H9 (cell line): ENCODE measurements at regions not wholly inside any gene's neighbourhood (a gene's known extent, or its start where the extent isn't known, plus 50 kb on each side); places are given as distances from the start of the nearest gene placed in this dataset.

ENCODE experiments used
- DNase-seq: peaks from one replicate; pipeline ENCODE4 v3.0.0-alpha.2; 2017
- H2AFZ ChIP-seq: one replicate; pipeline ENCODE4 v1.6.1; 2013; ENCODE audit warnings: mild to moderate bottlenecking, low read length, control low read depth, moderate library complexity
- H2AK5ac ChIP-seq: 2 replicates; pipeline ENCODE4 v1.6.1; 2013; ENCODE audit warnings: low read length, control low read depth, mixed read lengths; ENCODE audit not compliant: insufficient read length
- H2BK120ac ChIP-seq: one replicate; pipeline ENCODE4 v1.6.1; 2013; ENCODE audit warnings: low read depth, mild to moderate bottlenecking, low read length, control low read depth, inconsistent platforms; ENCODE audit not compliant: poor library complexity, severe bottlenecking
- H2BK12ac ChIP-seq: 2 replicates; pipeline ENCODE4 v1.6.1; 2013; ENCODE audit warnings: low read length, control low read depth, mixed read lengths, low read depth; ENCODE audit not compliant: insufficient read length
- H2BK15ac ChIP-seq: 2 replicates; pipeline ENCODE4 v1.6.1; 2013; ENCODE audit warnings: low read depth, low read length, control low read depth
- H2BK20ac ChIP-seq: one replicate; pipeline ENCODE4 v1.6.1; 2013; ENCODE audit warnings: low read depth, mild to moderate bottlenecking, low read length, control low read depth, inconsistent platforms; ENCODE audit not compliant: poor library complexity, severe bottlenecking
- H2BK5ac ChIP-seq: 2 replicates; pipeline ENCODE4 v1.6.1; 2013; ENCODE audit warnings: low read length, control low read depth, mixed read lengths; ENCODE audit not compliant: insufficient read length
- H3K14ac ChIP-seq: 2 replicates; pipeline ENCODE4 v1.6.1; 2013; ENCODE audit warnings: low read length, control low read depth; ENCODE audit not compliant: insufficient read depth
- H3K18ac ChIP-seq: 2 replicates; pipeline ENCODE4 v1.6.1; 2013; ENCODE audit warnings: low read depth, mild to moderate bottlenecking, mixed read lengths, low read length, control low read depth; ENCODE audit not compliant: insufficient read length
- H3K23ac ChIP-seq: 2 replicates; pipeline ENCODE4 v1.6.1; 2013; ENCODE audit warnings: low read length, control low read depth, mixed read lengths, low read depth; ENCODE audit not compliant: insufficient read length
- H3K23me2 ChIP-seq: 2 replicates; pipeline ENCODE4 v1.6.1; 2013; ENCODE audit warnings: low read depth, mild to moderate bottlenecking, mixed read lengths, low read length, control low read depth; ENCODE audit not compliant: insufficient read length, poor library complexity, severe bottlenecking
- H3K27ac ChIP-seq: 2 replicates; pipeline ENCODE4 v1.5.1; 2013; ENCODE audit warnings: low read length, control low read depth, mixed read lengths, low read depth; ENCODE audit not compliant: insufficient read length
- H3K27me3 ChIP-seq: 2 replicates; pipeline ENCODE4 v1.6.1; 2013; ENCODE audit warnings: low read length, control low read depth, inconsistent platforms; ENCODE audit not compliant: insufficient read depth
- H3K4ac ChIP-seq: 2 replicates; pipeline ENCODE4 v1.6.1; 2013; ENCODE audit warnings: low read depth, mild to moderate bottlenecking, control low read depth, inconsistent platforms, low read length, moderate library complexity
- H3K4me1 ChIP-seq: 2 replicates; pipeline ENCODE4 v1.6.1; 2013; ENCODE audit warnings: low read length, control low read depth, inconsistent platforms; ENCODE audit not compliant: insufficient read depth
- H3K4me2 ChIP-seq: 2 replicates; pipeline ENCODE4 v1.6.1; 2013; ENCODE audit warnings: low read length, control low read depth, mixed read lengths; ENCODE audit not compliant: insufficient read length, insufficient read depth
- H3K56ac ChIP-seq: 2 replicates; pipeline ENCODE4 v1.6.1; 2013; ENCODE audit warnings: low read depth, mild to moderate bottlenecking, mixed read lengths, low read length, control low read depth; ENCODE audit not compliant: insufficient read length
- H3K79me1 ChIP-seq: 2 replicates; pipeline ENCODE4 v1.6.1; 2013; ENCODE audit warnings: low read depth, mild to moderate bottlenecking, moderate library complexity, low read length, control low read depth, inconsistent platforms; ENCODE audit not compliant: insufficient read depth, poor library complexity, severe bottlenecking
- H3K79me2 ChIP-seq: 2 replicates; pipeline ENCODE4 v1.6.1; 2013; ENCODE audit warnings: low read length, control low read depth, inconsistent platforms; ENCODE audit not compliant: insufficient read depth
- H3K9ac ChIP-seq: 2 replicates; pipeline ENCODE4 v1.6.1; 2013; ENCODE audit warnings: low read length, control low read depth, mixed read lengths; ENCODE audit not compliant: insufficient read length; ENCODE audit errors: extremely low read depth
- H3K9me3 ChIP-seq: one replicate; pipeline ENCODE4 v1.6.1; 2013; ENCODE audit warnings: low read depth, low read length, inconsistent platforms; ENCODE audit not compliant: control insufficient read depth
- H3T11ph ChIP-seq: one replicate; pipeline ENCODE4 v1.6.1; 2013; ENCODE audit warnings: mild to moderate bottlenecking, low read length, control low read depth, inconsistent platforms
- H4K20me1 ChIP-seq: one replicate; pipeline ENCODE4 v1.6.1; 2013; ENCODE audit not compliant: control insufficient read depth, insufficient read length, insufficient read depth
- H4K5ac ChIP-seq: 2 replicates; pipeline ENCODE4 v1.6.1; 2013; ENCODE audit warnings: low read depth, mild to moderate bottlenecking, mixed read lengths, low read length, control low read depth; ENCODE audit not compliant: insufficient read length
- H4K8ac ChIP-seq: replicated peaks from 2 replicates; pipeline ENCODE4 v1.6.1; 2013; ENCODE audit warnings: low read length, control low read depth, mixed read lengths, low read depth; ENCODE audit not compliant: insufficient read length
- H4K91ac ChIP-seq: 2 replicates; pipeline ENCODE4 v1.6.1; 2013; ENCODE audit warnings: low read depth, mild to moderate bottlenecking, moderate library complexity, mixed read lengths, low read length, control low read depth; ENCODE audit not compliant: insufficient read length
- H3K27ac Mint-ChIP-seq, 3 experiments: 2 replicates in 2 of 3; 3 replicates in 1 of 3; pipeline ENCODE4 v1.8.0; 2020 to 2021; ENCODE audit warnings: mixed read lengths in 3 of 3, mild to moderate bottlenecking in 1 of 3, moderate library complexity in 1 of 3
- H3K27me3 Mint-ChIP-seq: 2 replicates; pipeline ENCODE4 v1.8.0; 2021; ENCODE audit warnings: low read depth, mild to moderate bottlenecking, moderate library complexity, mixed read lengths
- H3K36me3 Mint-ChIP-seq, 3 experiments: 2 replicates in 2 of 3; 3 replicates in 1 of 3; pipeline ENCODE4 v1.8.0; 2020 to 2021; ENCODE audit warnings: low read depth in 3 of 3, mixed read lengths in 3 of 3; ENCODE audit not compliant: insufficient read depth in 1 of 3
- H3K4me1 Mint-ChIP-seq, 2 experiments: 2 replicates each; pipeline ENCODE4 v1.8.0; 2020; ENCODE audit warnings: mixed read lengths in 2 of 2
- H3K4me3 Mint-ChIP-seq, 2 experiments: 2 replicates in 1 of 2; 3 replicates in 1 of 2; pipeline ENCODE4 v1.8.0; 2020 to 2021; ENCODE audit warnings: mild to moderate bottlenecking in 2 of 2, mixed read lengths in 2 of 2, moderate library complexity in 1 of 2
- H3K9me3 Mint-ChIP-seq, 2 experiments: 2 replicates in 1 of 2; 3 replicates in 1 of 2; pipeline ENCODE4 v1.8.0; 2020; ENCODE audit warnings: mild to moderate bottlenecking in 2 of 2, mixed read lengths in 2 of 2, moderate library complexity in 1 of 2
- CTCF ChIP-seq: fragments of 200-600 bp; sonication (generic); conservative IDR thresholded peaks from 3 replicates; pipeline ENCODE4 v1.8.0; 2021; ENCODE audit warnings: antibody characterized with exemption, mild to moderate bottlenecking
- WGBS: extraction: QIAGEN DNeasy Blood & Tissue Kit; methylation state at CpG from one replicate; pipeline ENCODE4 v1.1.7; 2013; ENCODE audit warnings: missing lambda C conversion rate, low lambda C conversion rate, mixed read lengths; ENCODE audit not compliant: insufficient read length; ENCODE audit errors: extremely low coverage; 5-methylcytosine and 5-hydroxymethylcytosine counted together

- no peak overlapping the region for H3K27ac Mint-ChIP-seq
- H3K4me1 Mint-ChIP-seq, result peaks cover 8 to 10% of the 10 kb centered on the region in 2 experiments
- no peak overlapping the region for H3K14ac ChIP-seq
Measured at GRCh38 chr2:217517402-217517801, 485.4 kb downstream of the TNS1 start.

More at GRCh38 chr2:217517402-217517801, 485.4 kb downstream of the TNS1 start:
- no peak overlapping the region for H2BK120ac ChIP-seq
- H2BK12ac ChIP-seq, result no peak overlapping the region
- no peak overlapping the region for H4K8ac ChIP-seq
- no peaks in the 10 kb centered on the region for H3K23me2 ChIP-seq
- H2BK15ac ChIP-seq, result no peak overlapping the region
- no peak overlapping the region for H3K56ac ChIP-seq
- Mint-ChIP-seq H3K36me3 (no peaks in the 10 kb centered on the region), H3K9me3 (no peaks in the 10 kb centered on the region; a peak in 1 of 5 replicates), H3K27me3 (0 out of 2 replicates have a peak, but pooled peaks cover 2% of the 10 kb centered on the region), H3K4me3 (no peak overlapping the region)
- H2BK5ac ChIP-seq, result no peak overlapping the region
- no peak overlapping the region for H3T11ph ChIP-seq
- H3K18ac ChIP-seq, result no peak overlapping the region
- H3K27me3 ChIP-seq, result no peaks in the 10 kb centered on the region; the same call in 1 of the 2 replicates
- H3K23ac ChIP-seq, result no peak overlapping the region
- H3K9ac ChIP-seq, result no peak overlapping the region
- WGBS, result no CpG with 5 or more reads among the region's 5 CpGs
- no peak overlapping the region for H4K91ac ChIP-seq
- H3K79me2 ChIP-seq, result no peaks in the 10 kb centered on the region
- H3K4me2 ChIP-seq, result no peak overlapping the region
- no peak overlapping the region for H2AFZ ChIP-seq
- no peaks in the 10 kb centered on the region for H3K79me1 ChIP-seq
- no peaks in the 10 kb centered on the region for H3K4me1 ChIP-seq
- no peaks in the 10 kb centered on the region for H3K9me3 ChIP-seq
- H3K27ac ChIP-seq, result no peak overlapping the region
- H3K4ac ChIP-seq, result no peak overlapping the region
- no peak for DNase-seq
- H4K5ac ChIP-seq, result no peak overlapping the region
- no peak for TF ChIP-seq CTCF
- no peak overlapping the region for H2AK5ac ChIP-seq
- H2BK20ac ChIP-seq, result no peak overlapping the region
- H4K20me1 ChIP-seq, result no peaks in the 10 kb centered on the region
